ENCODE measurements at regions not wholly inside any gene's neighbourhood (a gene's known extent, or its start where the extent isn't known, plus 50 kb on each side); places are given as distances from the start of the nearest gene placed in this dataset.

DNA sequence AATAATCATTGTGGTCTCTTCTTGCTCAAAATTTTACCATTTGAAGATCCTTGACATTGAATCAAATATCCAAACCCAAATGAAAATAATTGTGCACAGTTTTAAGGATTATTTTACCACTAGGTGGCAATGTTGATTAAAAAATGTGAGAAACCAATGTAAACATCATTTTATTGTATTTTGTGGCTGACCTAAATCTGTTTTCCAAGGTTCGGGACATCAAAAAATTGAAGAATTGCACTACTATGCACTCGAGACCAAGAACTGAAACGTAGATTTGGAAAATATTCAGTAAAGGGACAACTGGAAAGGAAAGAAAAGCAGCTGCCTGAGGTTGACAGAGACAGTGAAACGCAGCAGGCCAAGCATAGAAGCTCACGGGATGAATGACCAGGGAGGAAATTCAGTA is 259.3 kb downstream of the SNX13 start:
- Histone ChIP-seq H3K4me3 (no peak overlapping the region), H3K9me3 (no peaks in the 10 kb centered on the region), H3K4me1 (peaks cover 61% of the 10 kb centered on the region), H3K27ac (peak overlapping the region; percentile 81 to 87), H3K4me2 (peak overlapping the region; percentile 71)
- ChIA-PET POLR2A (no interaction called here), CTCF (interaction anchor here (0.6 to 7.4 kb wide), 22 partner anchors 9 to 911 kb away, joined by 3 to 77 read pairs (median 5); no protein-coding TSS in a partner anchor)
- peak; percentile 83 to 94 for TF ChIP-seq RAD21 (conservative IDR thresholded peaks at IDR 0.05 in 1 of 2, IDR thresholded peaks at IDR 0.05 in 1 of 2)
- TF ChIP-seq, protein P1, sequence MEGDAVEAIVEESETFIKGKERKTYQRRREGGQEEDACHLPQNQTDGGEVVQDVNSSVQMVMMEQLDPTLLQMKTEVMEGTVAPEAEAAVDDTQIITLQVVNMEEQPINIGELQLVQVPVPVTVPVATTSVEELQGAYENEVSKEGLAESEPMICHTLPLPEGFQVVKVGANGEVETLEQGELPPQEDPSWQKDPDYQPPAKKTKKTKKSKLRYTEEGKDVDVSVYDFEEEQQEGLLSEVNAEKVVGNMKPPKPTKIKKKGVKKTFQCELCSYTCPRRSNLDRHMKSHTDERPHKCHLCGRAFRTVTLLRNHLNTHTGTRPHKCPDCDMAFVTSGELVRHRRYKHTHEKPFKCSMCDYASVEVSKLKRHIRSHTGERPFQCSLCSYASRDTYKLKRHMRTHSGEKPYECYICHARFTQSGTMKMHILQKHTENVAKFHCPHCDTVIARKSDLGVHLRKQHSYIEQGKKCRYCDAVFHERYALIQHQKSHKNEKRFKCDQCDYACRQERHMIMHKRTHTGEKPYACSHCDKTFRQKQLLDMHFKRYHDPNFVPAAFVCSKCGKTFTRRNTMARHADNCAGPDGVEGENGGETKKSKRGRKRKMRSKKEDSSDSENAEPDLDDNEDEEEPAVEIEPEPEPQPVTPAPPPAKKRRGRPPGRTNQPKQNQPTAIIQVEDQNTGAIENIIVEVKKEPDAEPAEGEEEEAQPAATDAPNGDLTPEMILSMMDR (IDR thresholded peaks at IDR 0.05): peak; percentile 82
- peak; percentile 83 for TF ChIP-seq SMC3 (IDR thresholded peaks at IDR 0.05)
- TF ChIP-seq, protein P2, sequence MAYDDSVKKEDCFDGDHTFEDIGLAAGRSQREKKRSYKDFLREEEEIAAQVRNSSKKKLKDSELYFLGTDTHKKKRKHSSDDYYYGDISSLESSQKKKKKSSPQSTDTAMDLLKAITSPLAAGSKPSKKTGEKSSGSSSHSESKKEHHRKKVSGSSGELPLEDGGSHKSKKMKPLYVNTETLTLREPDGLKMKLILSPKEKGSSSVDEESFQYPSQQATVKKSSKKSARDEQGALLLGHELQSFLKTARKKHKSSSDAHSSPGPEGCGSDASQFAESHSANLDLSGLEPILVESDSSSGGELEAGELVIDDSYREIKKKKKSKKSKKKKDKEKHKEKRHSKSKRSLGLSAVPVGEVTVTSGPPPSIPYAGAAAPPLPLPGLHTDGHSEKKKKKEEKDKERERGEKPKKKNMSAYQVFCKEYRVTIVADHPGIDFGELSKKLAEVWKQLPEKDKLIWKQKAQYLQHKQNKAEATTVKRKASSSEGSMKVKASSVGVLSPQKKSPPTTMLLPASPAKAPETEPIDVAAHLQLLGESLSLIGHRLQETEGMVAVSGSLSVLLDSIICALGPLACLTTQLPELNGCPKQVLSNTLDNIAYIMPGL (CRISPR knock-in tag; IDR thresholded peaks at IDR 0.05; ENCODE audit: borderline replicate concordance): no peak
- peak in 1 of 2 experiments; percentile 20 for DNase-seq (ENCODE audit: low read depth in 1 of 2, low spot score in 1 of 2)
- ATAC-seq: peak; percentile 33 to 59; a peak in 3 of 6 replicates
- no peak for FAIRE-seq
- 36% methylated on average over 5 of the region's 5 CpGs for WGBS (ENCODE audit: missing lambda C conversion rate)

DNA sequence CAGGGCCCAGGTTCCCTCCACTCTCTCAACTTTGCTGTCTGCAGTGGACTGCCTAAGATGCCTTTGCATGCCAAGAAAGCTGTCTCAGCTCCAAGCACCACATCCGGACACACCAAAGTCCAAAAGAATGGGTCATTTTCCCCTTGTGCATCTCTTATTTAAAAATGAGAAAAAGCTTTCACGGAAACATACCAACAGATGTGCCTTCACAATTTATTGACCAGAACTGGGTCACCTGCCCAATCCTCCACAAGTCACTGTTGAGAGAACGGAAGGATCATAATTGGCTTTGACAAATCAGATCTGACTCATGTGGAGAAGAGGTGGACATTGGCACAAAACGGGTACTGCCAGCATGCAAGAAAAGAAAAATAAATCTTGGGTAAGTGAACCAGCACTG is 258.3 kb downstream of the SNX13 start:
- peak overlapping the region; percentile 81 to 87; a peak in 5 of 6 replicates for H3K27ac ChIP-seq
- ATAC-seq (no peak), DNase-seq (ENCODE audit: low read depth in 1 of 2, low spot score in 1 of 2) (no peak), FAIRE-seq (no peak)
- no peak overlapping the region for H3K4me3 ChIP-seq
- TF ChIP-seq RNF2 (IDR thresholded peaks at IDR 0.05; ENCODE audit: borderline replicate concordance, low read depth) (no peak), CHD4 (IDR thresholded peaks at IDR 0.05; ENCODE audit: borderline replicate concordance) (no peak)
- POLR2A ChIA-PET: no interaction called here
- H3K4me1 ChIP-seq: peaks cover 61% of the 10 kb centered on the region
- 79% methylated on average over 4 of the region's 4 CpGs for WGBS (ENCODE audit: missing lambda C conversion rate)
- H3K4me2 ChIP-seq: no peak overlapping the region
- no peaks in the 10 kb centered on the region for H3K9me3 ChIP-seq
- CTCF ChIA-PET: interaction anchor here (0.9 to 7.4 kb wide), 12 partner anchors 8 to 910 kb away, joined by 3 to 77 read pairs (median 10); no protein-coding TSS in a partner anchor

DNA sequence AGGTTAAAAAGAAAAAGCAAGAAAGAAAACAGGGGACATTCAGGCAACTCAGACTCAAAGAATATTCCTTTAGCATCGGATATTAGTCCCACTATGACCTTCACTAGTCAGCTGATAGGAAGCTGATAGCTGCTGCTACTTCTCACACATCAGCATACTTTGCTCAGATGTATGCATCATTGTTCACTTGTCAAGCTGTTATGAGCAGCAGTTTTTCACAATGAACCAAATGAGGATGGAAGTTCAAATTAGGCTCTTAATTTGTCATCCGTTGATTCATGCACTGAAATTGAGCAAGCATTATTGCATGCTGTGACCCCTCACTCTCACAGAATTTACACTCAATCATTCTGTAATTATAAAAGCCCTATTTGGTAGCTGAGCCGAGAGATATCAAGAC is 257.7 kb downstream of the SNX13 start:
- Histone ChIP-seq H3K4me2 (no peak overlapping the region), H3K9me3 (no peaks in the 10 kb centered on the region), H3K4me3 (no peak overlapping the region), H3K4me1 (peaks cover 57% of the 10 kb centered on the region), H3K27ac (peak overlapping the region; percentile 81 to 87; a peak in 5 of 6 replicates)
- no peak for DNase-seq (ENCODE audit: low read depth in 1 of 2, low spot score in 1 of 2)
- no peak for FAIRE-seq
- 91% methylated on average over 3 of the region's 3 CpGs for WGBS (ENCODE audit: missing lambda C conversion rate)
- POLR2A ChIA-PET: no interaction called here
- ATAC-seq: no peak
- TF ChIP-seq FOSB (CRISPR knock-in tag; IDR thresholded peaks at IDR 0.05) (no peak), TFCP2L1 (CRISPR knock-in tag; IDR thresholded peaks at IDR 0.05) (no peak), RARB (CRISPR knock-in tag; IDR thresholded peaks at IDR 0.05) (no peak), MAZ (IDR thresholded peaks at IDR 0.05; ENCODE audit: borderline replicate concordance, low read depth, low read length) (no peak), CBX8 (IDR thresholded peaks at IDR 0.05) (no peak), MYC (IDR thresholded peaks at IDR 0.05; ENCODE audit: borderline replicate concordance, low read length) (no peak), SMC3 (IDR thresholded peaks at IDR 0.05) (no peak), CHD2 (IDR thresholded peaks at IDR 0.05; ENCODE audit: low read length, partially characterized antibody) (no peak), GATA3 (IDR thresholded peaks at IDR 0.05; ENCODE audit: borderline replicate concordance) (no peak), MAFK (IDR thresholded peaks at IDR 0.05; ENCODE audit: partially characterized antibody) (no peak), RNF2 (IDR thresholded peaks at IDR 0.05; ENCODE audit: borderline replicate concordance, low read depth) (no peak)
- TF ChIP-seq, protein P3, sequence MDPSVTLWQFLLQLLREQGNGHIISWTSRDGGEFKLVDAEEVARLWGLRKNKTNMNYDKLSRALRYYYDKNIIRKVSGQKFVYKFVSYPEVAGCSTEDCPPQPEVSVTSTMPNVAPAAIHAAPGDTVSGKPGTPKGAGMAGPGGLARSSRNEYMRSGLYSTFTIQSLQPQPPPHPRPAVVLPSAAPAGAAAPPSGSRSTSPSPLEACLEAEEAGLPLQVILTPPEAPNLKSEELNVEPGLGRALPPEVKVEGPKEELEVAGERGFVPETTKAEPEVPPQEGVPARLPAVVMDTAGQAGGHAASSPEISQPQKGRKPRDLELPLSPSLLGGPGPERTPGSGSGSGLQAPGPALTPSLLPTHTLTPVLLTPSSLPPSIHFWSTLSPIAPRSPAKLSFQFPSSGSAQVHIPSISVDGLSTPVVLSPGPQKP (IDR thresholded peaks at IDR 0.05; ENCODE audit: low read depth, low read length): no peak
- TF ChIP-seq, protein P4, sequence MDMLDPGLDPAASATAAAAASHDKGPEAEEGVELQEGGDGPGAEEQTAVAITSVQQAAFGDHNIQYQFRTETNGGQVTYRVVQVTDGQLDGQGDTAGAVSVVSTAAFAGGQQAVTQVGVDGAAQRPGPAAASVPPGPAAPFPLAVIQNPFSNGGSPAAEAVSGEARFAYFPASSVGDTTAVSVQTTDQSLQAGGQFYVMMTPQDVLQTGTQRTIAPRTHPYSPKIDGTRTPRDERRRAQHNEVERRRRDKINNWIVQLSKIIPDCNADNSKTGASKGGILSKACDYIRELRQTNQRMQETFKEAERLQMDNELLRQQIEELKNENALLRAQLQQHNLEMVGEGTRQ (IDR thresholded peaks at IDR 0.05): no peak
- TF ChIP-seq, protein P5, sequence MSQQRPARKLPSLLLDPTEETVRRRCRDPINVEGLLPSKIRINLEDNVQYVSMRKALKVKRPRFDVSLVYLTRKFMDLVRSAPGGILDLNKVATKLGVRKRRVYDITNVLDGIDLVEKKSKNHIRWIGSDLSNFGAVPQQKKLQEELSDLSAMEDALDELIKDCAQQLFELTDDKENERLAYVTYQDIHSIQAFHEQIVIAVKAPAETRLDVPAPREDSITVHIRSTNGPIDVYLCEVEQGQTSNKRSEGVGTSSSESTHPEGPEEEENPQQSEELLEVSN (IDR thresholded peaks at IDR 0.05; ENCODE audit: borderline replicate concordance, low read depth): no peak
- TF ChIP-seq, protein P1 (IDR thresholded peaks at IDR 0.05): no peak
- TF ChIP-seq, protein P6, sequence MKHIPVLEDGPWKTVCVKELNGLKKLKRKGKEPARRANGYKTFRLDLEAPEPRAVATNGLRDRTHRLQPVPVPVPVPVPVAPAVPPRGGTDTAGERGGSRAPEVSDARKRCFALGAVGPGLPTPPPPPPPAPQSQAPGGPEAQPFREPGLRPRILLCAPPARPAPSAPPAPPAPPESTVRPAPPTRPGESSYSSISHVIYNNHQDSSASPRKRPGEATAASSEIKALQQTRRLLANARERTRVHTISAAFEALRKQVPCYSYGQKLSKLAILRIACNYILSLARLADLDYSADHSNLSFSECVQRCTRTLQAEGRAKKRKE (CRISPR knock-in tag; IDR thresholded peaks at IDR 0.05; ENCODE audit: low read depth): no peak
- TF ChIP-seq, protein P7, sequence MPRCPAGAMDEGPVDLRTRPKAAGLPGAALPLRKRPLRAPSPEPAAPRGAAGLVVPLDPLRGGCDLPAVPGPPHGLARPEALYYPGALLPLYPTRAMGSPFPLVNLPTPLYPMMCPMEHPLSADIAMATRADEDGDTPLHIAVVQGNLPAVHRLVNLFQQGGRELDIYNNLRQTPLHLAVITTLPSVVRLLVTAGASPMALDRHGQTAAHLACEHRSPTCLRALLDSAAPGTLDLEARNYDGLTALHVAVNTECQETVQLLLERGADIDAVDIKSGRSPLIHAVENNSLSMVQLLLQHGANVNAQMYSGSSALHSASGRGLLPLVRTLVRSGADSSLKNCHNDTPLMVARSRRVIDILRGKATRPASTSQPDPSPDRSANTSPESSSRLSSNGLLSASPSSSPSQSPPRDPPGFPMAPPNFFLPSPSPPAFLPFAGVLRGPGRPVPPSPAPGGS (IDR thresholded peaks at IDR 0.05): no peak
- CTCF ChIA-PET: interaction anchor here (0.8 to 7.4 kb wide), 8 partner anchors 11 to 908 kb away, joined by 3 to 77 read pairs (median 14); no protein-coding TSS in a partner anchor
